Right hindlimb (tissue), 1 donor: ENCODE measurements at regions not wholly inside any gene's neighbourhood (a gene's known extent, or its start where the extent isn't known, plus 50 kb on each side); places are given as distances from the start of the nearest gene placed in this dataset.

Source experiments
- DNase-seq: peaks from one replicate; pipeline ENCODE4 v3.0.0-alpha.2; 2018

- no peak for DNase-seq
Measured at GRCh38 chr13:73960474-73960873, 173.7 kb downstream of the KLF12 start.

- DNase-seq = no peak
Measured at GRCh38 chr13:73958657-73959397, 175.4 kb downstream of the KLF12 start.

- DNase-seq = no peak
Measured at GRCh38 chr13:73957889-73958288, 176.3 kb downstream of the KLF12 start.

GRCh38 chr13:73956795-73957408, 177.3 kb downstream of the KLF12 start:
- no peak for DNase-seq

GRCh38 chr13:73955977-73956500, 178.2 kb downstream of the KLF12 start:
- no peak for DNase-seq

GRCh38 chr13:73954808-73955207, 179.4 kb downstream of the KLF12 start:
- no peak for DNase-seq

- no peak for DNase-seq
Measured at GRCh38 chr13:73952648-73953047, 181.6 kb downstream of the KLF12 start.

GRCh38 chr13:73948848-73949529, 185.2 kb downstream of the KLF12 start:
- DNase-seq = no peak

- DNase-seq = peak; percentile 65
Measured at GRCh38 chr13:73945871-73946270, 188.3 kb downstream of the KLF12 start.

GRCh38 chr13:73945382-73945781, 188.8 kb downstream of the KLF12 start:
- no peak for DNase-seq

- no peak for DNase-seq
Measured at GRCh38 chr13:73943965-73944233, 190.3 kb downstream of the KLF12 start.

- no peak for DNase-seq
Measured at GRCh38 chr13:73943137-73943964, 190.9 kb downstream of the KLF12 start.

GRCh38 chr13:73941752-73942151, 192.5 kb downstream of the KLF12 start:
- no peak for DNase-seq

- DNase-seq = no peak
Measured at GRCh38 chr13:73940098-73940497, 194.1 kb downstream of the KLF12 start.

GRCh38 chr13:73939603-73940002, 194.6 kb downstream of the KLF12 start:
- DNase-seq = no peak

GRCh38 chr13:73939071-73939380, 195.2 kb downstream of the KLF12 start:
- DNase-seq = no peak

GRCh38 chr13:73938372-73939070, 195.7 kb downstream of the KLF12 start:
- no peak for DNase-seq

- no peak for DNase-seq
Measured at GRCh38 chr13:73937441-73937840, 196.8 kb downstream of the KLF12 start.

- DNase-seq = no peak
Measured at GRCh38 chr13:73935991-73936390, 198.2 kb downstream of the KLF12 start.

GRCh38 chr13:73934771-73935170, 199.4 kb downstream of the KLF12 start:
- DNase-seq = no peak

- DNase-seq = no peak
Measured at GRCh38 chr13:73934215-73934641, 200.0 kb downstream of the KLF12 start.

GRCh38 chr13:73933795-73934194, 200.4 kb downstream of the KLF12 start:
- no peak for DNase-seq

- no peak for DNase-seq
Measured at GRCh38 chr13:73932091-73932490, 202.1 kb downstream of the KLF12 start.
